Epithelial cell of prostate (primary cell): ENCODE measurements at regions not wholly inside any gene's neighbourhood (a gene's known extent, or its start where the extent isn't known, plus 50 kb on each side); places are given as distances from the start of the nearest gene placed in this dataset.

Experiments used
- DNase-seq: peaks from one replicate; pipeline ENCODE4 v3.0.0-alpha.2; 2011; ENCODE audit warnings: low read depth, low spot score
- H3K27ac ChIP-seq: fragments of 450-650 bp; 2 replicates; pipeline ENCODE4 v1.5.1; 2017; ENCODE audit warnings: mild to moderate bottlenecking

DNA sequence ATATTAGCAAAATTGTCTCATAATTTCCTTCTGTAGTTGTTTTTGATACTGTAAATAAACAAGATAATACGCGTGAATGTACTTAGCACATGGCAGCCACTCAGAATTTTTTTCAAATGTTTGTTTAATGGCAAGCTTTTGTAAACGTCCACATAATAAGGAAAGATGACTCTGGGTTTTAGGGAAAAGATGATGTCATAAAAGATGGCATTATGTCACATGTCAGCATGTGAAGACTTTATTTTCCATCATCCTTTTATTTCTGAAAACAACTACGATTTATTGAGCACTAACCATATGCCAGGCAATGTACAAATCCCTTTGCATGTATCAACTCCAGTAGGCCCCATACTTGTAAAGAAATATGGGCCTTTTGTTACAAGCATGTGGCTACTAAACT lies 139.9 kb downstream of the C11orf91 start:
- no peak for DNase-seq
- no peak overlapping the region for H3K27ac ChIP-seq

DNA sequence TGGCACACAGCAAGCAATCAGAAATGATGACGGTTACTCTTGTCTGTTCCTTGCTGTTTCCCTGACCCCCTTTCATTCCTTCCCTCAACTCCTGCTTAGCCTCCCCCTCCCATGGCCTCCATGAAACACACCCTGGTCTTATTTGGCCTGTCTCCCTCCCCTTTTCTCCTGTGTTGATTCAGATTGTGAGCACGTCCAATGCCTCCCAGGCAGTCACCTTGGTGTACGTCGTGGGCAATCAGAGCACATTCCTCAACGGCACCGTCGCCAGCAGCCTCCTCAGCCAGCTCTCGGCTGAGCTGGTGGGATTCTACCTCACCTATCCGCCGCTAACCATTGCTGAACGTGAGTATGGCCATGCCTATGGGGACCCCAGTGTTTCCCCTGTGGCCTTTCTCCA lies 141.1 kb downstream of the C11orf91 start:
- H3K27ac ChIP-seq = no peak overlapping the region
- DNase-seq = no peak

DNA sequence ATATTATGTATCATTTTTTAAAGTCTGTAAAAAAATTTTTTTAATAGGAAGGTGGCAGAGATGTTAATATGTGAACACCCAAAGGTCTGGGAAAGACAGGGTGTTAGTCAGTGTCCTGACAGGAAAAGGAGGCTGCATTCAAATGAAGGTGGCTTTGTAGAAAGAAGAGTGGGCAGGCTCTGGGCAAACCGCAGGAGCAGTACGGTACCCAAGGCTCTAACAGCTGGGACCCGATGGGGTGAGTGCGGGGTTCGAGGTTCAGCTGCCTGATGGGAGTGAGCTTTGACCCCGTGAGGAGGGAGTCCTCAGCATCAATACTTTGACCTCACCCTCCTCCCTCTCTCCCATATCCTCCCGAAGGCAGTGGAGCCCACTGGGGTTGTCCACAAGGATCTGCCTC lies 142.5 kb downstream of the C11orf91 start:
- H3K27ac ChIP-seq = peak overlapping the region; percentile 69
- no peak for DNase-seq

DNA sequence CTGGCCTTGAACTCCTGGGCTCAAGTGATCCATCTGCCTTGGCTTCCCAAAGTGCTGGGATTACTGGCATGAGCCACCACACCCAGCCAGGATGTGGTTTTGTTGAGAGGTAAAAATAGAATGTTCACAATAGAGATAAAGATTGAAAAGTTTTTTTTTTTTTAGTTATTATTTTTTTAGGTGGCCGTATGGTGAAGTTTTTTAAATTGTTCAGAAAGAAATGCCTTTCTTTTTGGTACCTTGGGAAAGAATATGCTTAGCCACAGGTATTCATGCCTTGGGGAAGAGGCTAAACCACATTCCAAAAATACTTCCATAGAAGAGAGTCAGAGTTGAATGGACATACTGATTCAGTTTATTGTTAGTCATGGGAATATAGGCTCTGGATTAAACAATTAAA lies 143.4 kb downstream of the C11orf91 start:
- DNase-seq = peak; percentile 44

DNA sequence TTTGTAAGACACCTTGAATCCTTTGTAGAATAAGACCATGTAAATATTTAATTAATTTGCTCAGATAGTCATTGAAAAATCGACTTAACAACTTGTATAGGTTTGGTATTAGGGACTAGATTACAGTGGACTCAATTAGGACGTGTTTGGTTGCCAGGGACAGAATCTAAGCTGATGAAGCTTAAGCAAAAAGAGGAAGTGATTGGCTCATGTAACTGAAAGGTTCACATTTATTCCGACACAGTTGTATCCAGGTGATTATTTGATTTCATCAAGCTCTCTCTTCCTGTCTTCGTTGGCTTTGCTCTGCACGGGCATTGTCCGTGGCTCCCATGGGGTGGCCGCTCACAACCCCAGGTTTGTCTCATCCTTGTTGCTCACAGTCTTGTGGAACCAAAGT lies 146.4 kb downstream of the C11orf91 start:
- H3K27ac ChIP-seq = no peak overlapping the region
- DNase-seq = no peak

More for the DNA sequence above, 143.4 kb downstream of the C11orf91 start:
- H3K27ac ChIP-seq = peak overlapping the region; percentile 69

DNA sequence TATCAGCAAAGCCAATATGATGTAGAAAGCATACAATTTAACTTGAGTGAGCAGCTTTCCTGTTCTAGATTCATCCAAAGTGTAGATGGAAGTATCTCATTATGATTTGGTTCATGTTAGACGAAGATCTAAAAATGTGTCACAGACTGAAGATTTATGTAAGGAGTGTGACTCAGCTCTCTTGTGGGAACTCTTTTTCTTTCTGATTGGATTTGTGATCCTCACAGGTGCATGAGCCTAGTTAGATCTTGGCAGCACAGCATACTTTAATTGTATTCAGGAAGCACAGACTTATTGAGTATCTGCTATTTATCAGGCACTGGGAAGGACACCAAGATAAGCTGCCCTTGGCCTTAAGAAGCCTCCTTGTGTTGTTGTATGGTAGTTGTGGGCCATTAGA lies 147.1 kb downstream of the C11orf91 start:
- no peak overlapping the region for H3K27ac ChIP-seq
- DNase-seq = no peak

DNA sequence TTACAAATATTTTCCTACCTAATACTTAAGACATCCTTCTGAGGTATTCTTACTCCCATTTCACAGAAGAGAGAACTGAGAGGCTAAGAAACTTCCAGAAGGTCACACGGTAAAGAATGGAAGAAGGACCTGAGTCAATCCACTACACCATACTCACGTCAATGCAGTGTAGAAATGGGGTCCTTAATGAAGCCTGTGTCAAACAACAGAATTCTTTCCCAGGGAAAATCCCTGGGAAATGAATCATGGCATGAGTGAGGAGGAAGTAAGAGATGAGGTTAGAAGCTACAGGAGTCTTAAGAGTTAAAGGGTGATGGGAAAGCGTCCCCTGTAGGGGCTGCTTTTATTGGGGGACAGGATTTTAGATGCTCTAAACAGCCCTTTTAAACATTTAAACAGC lies 147.9 kb downstream of the C11orf91 start:
- no peak overlapping the region for H3K27ac ChIP-seq
- DNase-seq = no peak

DNA sequence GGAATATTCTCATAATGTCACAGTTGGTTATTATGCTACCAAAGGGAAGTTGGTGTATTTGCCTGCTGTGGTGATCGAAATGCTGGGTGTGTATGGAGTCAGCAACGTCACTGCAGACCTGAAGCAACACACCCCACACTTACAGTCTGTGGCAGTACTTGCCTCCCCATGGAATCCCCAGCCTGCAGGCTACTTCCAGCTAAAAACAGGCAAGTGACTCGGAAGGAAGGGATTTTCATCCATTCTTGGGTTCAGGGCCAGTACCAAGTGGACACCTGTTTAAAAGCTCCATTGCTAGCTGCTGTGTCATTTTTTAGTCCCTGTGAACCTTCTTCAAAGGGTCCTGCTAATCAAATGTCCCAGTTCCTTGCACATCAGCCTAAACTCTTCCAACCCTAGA lies 149.6 kb downstream of the C11orf91 start:
- no peak for DNase-seq
- no peak overlapping the region for H3K27ac ChIP-seq

DNA sequence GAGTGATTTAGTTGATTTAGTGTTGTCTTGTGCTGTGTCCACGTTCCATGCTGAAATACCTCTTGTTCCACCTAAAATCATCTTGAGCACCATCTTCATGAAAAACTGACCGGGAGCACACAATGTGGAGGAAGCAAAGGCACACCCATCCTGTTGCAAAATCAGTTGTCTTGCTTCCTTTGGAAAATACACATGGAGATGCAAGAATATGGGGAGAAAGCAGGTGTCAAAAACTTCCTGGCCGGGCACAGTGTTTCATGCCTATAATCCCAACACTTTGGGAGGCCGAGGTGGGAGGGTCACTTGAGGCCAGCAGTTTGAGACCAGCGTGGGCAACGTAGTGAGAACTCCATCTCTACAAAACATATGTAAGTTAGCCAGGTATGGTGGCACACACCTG lies 151.1 kb downstream of the C11orf91 start:
- H3K27ac ChIP-seq = no peak overlapping the region
- DNase-seq = no peak

DNA sequence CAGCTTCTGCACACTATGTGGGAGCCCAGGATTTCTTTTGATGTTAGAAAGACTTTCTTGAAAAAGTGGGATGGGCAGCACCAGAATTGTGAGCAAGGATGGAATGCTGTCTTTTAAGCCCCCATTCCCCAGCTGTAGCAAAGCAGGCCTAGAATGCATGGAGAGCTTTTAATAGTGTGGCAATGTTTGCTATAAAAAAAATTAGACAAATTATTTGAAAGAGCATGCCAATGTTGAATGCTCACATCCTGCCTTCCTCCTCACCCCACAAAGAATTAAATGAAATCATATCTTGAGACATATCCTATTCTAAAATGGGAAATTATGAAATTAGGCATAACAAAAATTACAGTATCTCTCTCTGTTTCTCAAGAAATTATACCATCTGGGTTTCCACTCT lies 154.7 kb downstream of the C11orf91 start:
- DNase-seq = no peak
- H3K27ac ChIP-seq = peak overlapping the region; percentile 4

DNA sequence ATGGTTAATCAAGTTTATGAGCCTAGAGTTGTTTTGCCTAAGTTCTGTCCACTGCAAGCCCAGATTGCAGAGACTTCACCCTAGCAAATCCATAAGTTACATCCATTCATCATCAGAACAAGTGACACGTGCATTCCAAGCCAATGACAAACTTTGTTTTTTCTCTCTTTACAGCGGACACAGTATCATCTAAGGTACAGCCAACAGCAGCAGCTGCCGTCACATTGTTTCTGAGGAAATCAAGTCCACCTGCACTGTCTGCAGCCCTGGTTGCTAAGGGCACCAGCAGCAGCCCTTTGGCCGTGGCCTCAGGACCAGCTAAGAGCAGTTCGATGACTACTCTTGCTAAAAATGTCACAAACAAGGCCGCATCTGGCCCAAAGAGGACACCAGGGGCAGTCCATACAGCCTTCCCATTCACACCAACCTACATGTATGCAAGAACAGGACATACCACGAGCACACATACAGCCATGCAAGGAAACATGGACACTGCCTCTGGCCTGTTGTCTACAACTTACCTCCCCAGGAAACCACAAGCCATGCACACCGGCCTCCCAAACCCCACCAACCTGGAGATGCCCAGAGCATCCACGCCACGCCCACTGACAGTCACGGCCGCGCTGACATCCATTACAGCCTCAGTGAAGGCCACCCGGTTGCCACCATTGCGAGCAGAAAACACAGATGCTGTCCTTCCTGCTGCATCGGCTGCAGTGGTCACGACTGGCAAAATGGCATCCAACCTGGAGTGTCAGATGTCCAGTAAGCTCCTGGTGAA lies 155.8 kb downstream of the C11orf91 start:
- DNase-seq = no peak
- no peak overlapping the region for H3K27ac ChIP-seq

DNA sequence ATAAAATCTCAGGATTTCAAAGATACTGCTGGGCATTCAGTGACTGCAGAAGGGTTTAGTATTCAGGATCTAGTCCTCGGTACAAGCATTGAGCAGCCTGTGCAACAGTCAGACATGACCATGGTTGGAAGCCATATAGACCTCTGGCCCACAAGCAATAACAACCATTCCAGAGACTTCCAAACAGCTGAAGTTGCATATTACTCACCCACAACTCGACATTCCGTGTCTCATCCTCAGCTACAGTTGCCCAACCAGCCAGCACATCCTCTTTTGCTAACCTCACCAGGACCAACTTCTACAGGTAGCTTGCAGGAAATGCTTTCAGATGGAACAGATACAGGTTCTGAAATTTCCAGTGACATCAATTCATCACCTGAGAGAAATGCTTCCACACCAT lies 156.8 kb downstream of the C11orf91 start:
- no peak overlapping the region for H3K27ac ChIP-seq
- no peak for DNase-seq

DNA sequence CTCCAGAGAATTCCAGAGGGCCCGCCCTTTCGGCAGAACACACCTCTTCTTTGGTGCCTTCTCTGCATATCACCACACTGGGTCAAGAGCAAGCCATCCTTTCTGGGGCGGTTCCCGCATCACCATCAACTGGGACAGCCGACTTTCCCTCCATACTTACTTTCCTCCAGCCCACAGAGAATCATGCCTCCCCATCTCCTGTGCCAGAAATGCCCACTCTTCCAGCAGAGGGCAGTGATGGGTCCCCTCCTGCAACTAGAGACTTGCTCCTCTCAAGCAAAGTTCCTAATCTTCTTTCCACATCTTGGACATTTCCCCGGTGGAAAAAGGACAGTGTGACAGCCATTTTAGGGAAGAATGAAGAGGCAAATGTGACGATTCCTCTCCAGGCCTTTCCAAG lies 157.7 kb downstream of the C11orf91 start:
- no peak for DNase-seq
- no peak overlapping the region for H3K27ac ChIP-seq

DNA sequence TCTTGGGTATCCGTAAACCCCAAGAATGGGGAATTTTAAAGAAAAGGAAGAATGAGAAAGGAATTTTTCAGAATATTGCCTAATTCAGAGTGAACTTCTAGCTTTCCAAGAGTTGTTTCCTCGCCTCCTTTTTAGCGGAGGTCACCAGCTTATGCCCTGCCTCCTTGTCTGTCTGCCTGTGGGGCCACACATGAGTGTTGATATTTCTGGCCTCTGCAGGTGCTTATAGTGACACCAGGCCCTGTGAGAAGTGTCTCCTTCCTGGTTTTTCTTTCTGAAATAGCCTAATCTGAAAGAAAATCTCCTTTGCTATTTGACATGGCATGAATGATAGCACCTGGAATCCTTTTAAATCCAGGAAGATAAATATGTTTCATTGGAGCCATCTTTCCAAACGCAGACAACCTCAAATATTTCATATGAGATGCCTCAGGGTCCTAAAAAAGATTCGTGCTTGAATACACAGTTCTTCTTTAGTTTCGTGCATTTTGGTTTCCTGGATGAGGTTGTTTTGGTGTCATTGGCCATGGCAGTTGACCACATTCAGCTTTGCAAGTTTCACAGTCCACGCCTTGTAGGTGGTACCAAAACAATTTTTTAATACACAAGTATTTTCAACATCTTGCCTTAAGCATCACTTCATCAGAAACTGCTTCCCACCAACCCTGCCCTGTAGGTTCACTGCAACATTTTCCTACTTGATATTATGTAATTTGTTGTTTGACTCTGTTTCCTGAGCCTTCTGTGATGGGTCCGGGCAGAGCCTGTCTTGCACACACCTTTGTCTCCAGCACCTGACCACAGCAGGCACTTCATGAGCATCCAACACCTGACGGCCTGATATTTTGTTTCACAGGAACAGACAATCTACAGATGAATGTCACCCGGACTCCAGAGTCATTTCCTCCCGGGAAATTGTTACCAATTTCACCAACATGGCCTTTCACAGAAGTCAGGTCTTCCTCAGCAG lies 159.4 kb downstream of the C11orf91 start:
- H3K27ac ChIP-seq = no peak overlapping the region
- DNase-seq = no peak

DNA sequence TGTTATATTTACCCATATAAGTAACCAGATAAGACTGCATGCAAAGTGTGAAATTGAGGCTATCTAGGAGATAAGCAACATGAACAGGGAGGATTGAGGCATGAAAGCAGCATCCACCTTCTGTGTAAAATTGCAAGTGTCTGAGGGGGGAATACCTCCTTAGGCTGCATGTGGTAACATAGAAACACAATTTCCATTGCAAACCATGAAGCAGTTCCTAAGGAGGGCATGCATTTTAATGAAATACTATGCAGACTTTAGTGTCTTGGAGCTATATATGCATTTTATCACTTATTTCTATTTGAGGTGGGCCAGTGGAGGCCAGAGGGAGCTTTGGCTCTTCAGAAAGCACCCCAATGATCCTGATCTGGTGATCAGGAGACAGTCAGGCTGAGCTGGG lies 160.2 kb downstream of the C11orf91 start:
- H3K27ac ChIP-seq = no peak overlapping the region
- DNase-seq = no peak

DNA sequence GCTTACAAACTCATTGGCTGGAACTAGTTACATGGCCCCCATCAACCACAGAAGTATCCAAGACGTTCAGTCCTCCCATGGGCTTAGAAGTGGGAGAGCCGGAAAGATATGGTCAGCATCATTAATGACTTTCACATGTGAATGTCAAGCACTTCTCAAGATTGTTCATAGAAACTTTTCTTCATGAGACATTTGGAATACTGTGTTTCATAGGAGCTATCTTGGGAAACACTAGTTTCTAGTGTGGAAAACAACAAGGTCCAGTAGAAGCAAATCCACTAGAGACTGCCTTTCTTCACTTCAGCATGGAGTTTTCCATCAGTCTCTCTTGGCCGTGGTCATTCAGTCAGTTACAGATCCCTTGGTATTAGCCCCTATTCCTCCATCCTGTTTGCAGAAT lies 160.9 kb downstream of the C11orf91 start:
- DNase-seq = no peak
- no peak overlapping the region for H3K27ac ChIP-seq

DNA sequence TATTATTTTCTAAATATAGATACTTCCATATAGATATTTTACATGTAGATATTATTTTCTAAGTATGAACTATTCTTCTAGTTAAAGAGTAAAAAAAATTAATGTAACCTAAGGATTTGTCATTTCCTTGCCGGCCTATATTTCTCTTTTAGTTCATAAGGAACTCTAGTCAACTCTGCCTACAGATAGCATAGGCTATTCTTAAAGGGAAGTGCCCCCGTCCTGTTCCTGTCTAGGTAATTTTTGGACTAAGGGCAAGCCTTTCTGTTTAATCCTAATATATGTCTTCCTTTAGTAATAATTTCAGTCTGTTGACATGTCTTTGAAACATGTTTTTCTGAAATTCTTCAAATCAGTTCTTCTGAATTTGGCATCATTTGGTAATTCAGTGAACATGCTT lies 161.9 kb downstream of the C11orf91 start:
- DNase-seq = no peak
- H3K27ac ChIP-seq = no peak overlapping the region

DNA sequence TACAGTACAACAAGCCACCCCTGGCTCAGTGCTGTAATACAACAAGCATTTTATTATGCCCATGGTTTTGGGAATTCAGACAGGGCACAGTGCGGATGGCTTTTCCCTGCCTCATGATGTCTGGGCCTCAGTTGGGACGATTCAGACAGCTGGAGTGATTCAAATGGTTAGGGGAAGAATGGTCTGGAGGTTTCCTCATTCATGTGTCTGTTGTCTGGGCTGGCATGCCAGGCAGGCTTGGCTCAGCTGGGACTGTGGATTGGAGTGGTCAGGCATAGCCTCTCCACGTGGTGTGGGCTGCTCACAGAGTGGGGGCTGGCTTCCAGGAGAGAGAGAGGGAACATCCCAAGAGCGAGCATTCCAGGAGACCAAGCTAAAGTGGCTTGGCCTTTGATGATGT lies 164.4 kb downstream of the C11orf91 start:
- H3K27ac ChIP-seq = no peak overlapping the region
- DNase-seq = no peak

DNA sequence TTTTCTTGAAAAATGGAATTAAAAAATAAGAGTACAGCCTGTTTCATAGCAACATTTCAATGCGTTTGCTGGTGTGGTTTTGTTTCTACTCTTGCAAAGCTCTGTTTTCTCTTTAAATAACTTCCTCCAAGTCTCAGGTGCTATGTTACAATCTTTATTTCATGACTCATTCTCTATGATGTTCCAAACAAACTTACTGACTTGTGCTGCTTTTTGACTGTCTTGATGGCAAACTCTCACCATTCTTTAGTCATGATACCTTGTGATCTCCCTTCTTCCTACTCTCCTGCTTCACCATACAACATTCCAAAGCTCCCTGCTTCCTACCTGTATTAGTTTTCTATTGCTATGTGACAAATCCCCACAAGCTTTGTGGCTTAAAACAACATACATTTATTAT lies 166.1 kb downstream of the C11orf91 start:
- DNase-seq = peak; percentile 36
- peak overlapping the region; percentile 31 for H3K27ac ChIP-seq

DNA sequence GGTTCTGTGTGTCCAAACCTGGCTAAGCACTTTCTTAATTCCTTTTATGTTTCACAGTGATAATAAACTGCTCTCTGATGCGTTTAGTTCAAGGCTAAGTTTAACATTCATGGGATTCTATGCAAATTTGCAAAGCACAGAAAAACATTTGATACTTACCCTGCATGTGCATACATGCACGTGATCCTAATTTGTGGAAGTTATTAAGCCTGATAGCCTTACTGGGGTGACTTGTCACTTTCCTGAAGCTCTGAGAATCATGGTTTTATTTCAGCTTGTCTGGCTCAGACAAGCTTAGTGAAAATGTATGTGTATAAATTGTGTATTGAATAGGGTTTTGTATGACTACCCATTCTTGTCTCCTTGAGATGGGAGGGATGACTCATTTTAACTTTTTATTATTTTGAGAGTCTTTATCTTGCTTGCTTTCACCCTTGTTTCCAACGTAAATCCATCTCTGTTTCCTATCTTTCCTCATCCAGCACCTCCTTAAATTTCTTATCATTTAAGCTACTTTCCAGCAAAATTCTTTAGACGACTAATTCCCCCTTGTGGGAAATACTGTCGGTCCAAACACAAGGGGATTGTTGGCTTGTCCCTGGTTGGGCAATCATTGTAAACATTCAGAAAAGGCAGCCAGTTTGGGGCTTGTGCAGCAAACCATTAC lies 167.1 kb downstream of the C11orf91 start:
- H3K27ac ChIP-seq = no peak overlapping the region
- DNase-seq = no peak
